GM18502 (cell line): ENCODE measurements at regions not wholly inside any gene's neighbourhood (a gene's known extent, or its start where the extent isn't known, plus 50 kb on each side); places are given as distances from the start of the nearest gene placed in this dataset.

Experiments used
- ATAC-seq: cut with Tn5 transposase; IDR thresholded peaks from one replicate; pipeline ENCODE4 v1.9.1; 2021; ENCODE audit warnings: mild to moderate bottlenecking; ENCODE audit not compliant: unreplicated experiment, poor library complexity

DNA sequence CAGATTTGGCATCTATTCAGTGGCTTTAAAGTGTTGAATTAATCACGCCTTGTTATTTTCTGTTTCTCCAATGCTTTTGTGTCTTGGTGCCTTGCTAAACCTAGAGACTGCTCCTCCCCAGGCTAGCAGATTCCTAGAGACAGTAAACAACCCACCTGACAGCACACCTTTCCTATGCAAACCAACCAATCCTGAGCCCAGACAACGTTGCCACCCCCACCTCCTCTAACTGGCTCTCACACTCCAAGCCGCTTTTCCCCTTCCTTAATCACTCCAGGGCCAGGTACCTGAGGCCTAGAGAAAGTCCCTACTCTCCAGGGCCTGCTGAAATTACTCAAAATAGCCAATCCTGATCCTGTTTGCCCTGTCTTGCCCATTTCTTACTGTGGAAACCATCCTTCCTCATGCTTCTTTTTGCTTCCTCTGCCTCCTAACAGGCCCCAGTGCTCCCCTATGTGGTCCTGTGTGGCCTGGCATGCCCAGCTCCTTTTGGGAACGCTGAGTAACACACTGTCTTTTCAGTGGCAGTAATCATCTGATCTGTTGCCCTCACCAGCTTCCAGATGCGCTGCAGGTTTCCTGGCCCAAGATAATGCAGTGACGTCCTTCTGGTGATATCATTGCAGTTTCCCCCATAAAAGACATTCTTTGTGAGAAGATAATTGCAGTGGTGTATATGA, 53.4 kb downstream of the GAS1 start:
- ATAC-seq, result no peak

DNA sequence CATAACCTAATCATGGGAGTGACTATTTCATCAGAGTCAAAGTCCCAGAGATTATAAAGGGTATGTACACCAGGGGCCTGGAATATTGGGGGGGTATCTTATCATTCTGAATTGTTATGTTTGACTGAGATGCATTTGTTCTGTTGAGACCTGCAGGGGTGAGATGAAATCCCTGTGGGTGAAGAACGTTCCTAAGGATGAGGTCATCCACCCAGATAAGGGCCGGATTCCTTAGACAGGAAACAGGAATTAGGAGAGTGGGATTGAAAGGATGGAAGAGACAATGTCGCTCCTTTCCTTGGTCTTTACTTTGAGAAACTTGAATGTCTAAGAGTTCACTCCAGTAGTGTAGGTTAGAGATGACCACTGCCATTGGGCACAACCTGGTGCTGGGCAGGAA, 54.7 kb downstream of the GAS1 start:
- ATAC-seq, result no peak

DNA sequence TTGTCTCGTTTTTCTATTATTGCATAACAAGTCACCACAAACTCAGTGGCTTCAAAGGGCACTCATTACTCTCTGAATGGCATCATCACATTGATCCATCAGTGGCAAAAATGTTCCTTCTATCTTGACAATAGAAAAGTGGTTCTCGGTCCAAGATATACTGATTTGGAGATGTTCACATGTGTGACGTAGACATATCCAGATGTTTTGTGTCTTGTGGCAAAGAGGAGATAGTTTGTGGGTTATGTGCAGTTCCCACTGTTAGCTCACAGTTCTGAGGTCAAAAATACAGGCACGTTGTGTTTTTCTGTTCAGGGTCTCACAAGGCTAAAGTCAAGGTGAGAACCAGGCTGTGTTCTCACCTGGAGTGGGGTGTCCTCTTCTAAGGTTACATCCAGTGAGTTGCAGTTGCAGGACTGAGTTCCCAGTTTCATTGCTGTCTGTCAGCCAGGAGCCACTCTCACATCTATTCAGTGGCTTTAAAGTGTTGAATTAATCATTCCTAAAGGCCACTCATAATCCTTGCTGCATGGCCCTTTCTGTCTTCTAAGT, 55.3 kb downstream of the GAS1 start:
- ATAC-seq, result no peak

DNA sequence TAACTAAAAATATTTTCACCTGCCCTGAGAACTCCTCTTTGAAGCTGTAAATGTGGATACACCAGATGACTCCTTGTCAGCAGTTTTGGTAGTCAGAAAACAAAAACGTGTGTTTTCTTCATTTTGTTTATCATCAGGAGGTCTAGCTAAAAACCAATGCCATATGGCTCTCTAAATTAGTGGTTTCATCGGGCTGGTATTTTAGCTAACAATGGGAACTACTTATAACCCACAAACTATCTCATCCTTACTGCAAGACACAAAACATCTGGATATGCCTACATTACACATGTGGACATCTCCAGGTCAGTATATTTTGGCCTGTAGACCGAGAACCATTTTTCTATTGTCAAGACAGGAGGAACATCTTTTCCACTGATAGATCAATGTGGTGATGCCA, 56.2 kb downstream of the GAS1 start:
- no peak for ATAC-seq

DNA sequence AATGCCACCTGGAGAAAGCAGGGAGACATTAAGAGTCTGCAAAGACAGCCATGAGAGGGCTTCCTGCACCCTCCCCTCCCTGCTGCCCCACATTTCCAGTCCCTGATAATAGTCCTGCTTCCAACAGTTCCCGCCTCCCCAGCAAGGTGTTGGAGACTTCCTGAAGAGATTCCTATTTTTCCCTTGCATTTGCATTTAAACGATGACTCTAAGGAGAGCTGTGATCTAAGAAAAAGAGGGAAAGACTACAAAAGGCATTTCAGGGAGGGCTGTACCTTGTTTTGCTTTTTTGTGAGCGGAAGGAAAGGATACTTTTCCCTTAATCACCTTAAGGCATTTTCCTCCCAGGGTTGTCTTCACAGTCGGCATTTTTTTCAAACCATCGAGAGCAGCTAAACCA, 62.1 kb downstream of the GAS1 start:
- ATAC-seq, result no peak

DNA sequence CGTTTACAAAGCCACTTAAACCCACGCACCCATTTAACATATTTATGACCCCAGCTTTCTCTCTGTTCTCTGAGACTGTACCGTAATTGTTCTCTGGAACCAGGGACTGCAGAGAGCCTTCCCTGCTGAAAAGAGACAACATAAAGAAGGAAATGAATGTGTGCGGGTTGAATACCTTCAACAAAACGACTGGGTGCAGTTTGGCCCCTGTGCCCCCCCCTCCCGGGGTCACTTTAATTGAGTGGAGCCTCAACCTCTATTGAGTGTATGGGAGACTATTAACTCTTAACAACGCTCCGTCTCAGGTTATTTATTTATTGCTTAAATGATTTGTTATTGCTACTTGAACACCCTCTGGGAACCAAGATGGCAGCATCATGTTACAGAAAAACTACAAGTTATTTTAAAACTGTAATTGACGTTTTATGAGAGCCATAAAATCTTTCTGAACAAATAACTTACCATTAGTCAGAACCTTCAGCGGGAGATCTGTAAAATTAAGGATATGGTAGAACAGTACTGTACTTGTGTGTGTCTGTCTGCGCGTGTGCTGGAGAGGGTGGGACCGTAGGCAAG, 70.6 kb downstream of the GAS1 start:
- no peak for ATAC-seq

DNA sequence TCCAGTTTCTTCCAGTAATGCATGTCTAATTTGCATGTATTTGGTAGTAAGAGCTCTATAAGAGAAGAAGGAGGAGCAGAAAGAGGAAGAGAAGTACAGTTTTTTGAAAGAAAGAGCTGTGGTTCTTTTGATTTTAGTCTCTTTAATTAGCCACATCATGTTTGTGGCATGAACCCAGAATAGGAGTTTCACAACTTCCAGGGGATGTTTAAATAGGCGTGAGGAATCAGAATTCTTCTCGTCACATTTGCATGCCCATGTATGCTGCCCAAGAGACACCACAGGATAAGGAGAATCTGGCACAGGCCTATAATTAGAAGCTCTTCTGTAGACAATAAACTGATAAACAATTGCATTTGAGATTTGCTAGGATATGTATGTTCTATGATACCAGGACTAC, 78.7 kb downstream of the GAS1 start:
- no peak for ATAC-seq

DNA sequence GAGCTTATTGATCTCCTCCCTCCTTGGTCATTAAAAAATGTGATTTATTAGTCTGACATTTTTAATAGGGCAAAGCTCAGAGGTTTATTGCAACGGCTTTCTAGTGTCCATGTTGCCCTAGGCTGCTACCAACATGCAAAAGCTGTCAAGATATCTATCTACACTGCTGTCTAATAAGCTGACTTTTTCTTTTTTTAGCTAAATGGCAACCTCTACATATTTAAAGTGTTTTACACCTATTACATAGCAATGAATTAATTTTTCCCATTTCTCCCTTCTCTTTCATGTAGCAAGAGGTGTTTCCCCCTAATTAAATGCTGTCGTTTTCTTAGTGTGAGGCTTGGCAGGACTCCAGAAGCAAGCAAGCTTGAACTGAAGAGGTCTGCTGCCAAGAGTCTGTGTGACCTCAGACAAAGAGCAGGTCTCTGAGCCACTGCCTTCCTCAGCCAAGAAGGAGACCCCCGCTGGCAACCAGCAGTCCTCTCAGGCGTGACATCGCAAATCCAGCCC, 79.4 kb downstream of the GAS1 start:
- ATAC-seq, result no peak

DNA sequence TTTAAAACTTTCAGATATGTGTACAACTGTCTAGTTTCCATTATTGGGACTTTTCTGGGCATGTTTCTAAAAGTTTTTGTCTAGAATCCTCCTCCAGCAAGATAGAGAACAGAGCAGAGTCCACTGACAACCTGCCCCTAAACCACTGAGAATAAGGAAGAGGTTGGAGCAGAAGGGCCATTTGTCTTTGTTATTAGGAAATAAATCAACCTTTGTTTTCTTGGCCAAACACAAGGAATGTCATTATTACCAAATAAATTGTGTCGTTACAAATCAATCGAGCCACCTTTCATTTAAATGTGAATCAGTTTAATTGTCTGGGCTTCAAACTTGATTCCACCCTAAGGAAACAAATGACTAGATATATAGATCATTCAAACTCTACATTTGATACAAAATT, 81.4 kb downstream of the GAS1 start:
- ATAC-seq, result no peak

DNA sequence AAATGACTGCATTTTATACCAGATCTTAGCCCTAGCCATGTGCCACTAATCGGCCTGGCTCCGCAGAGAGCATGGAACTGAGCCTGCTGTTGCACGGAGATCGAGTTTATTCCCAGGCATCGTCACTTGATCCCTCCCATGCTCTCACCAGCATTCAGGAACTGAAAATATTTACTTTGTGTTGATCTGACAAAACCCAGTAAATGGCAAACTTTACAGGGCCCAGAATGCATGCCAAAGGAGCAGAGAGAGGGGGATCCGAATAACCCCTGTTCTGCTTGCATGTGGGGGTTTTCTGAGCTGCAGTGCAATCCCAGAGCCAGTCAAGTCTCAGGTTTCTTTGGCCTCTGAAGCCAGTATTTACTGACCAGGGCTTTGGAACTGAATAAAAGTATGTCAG, 87.3 kb downstream of the GAS1 start:
- no peak for ATAC-seq

DNA sequence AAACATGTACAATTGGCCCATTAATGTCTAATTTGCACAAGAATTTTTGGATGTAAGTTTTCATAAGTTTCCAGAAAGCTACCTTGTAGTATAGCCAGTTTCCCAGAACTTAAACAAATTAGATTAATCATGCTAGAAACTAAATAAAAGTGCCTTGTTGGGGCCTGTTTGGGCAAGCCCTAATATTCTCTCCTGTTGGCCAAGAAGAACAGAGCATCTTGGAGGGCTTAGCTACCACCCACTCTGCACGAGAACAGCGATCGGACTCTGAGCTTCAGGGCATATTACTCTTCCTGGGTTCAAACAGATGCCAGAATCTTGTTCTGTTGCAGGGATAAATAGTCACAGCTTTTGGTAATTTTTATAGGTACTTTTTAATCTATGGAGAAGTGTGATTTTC, 88.2 kb downstream of the GAS1 start:
- ATAC-seq, result no peak

DNA sequence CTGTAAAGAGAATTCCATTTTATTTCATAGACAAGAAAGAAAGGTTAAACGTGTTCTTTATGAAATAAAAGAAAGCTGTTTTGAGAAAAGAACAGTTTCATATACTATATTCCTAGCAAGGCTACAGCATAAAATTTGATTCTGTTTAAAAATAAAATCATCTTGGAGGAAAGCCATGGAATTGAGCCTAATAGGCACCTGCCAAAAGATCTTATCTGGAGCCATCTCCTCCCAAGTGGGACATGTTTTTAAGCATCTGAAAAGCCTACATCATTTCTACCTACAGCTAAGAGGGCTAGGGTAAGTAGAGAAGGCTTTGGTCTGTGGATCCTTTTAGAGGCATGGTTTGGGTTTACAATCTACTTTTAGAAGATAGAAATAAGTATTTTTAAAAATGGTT, 89.3 kb downstream of the GAS1 start:
- ATAC-seq, result no peak

DNA sequence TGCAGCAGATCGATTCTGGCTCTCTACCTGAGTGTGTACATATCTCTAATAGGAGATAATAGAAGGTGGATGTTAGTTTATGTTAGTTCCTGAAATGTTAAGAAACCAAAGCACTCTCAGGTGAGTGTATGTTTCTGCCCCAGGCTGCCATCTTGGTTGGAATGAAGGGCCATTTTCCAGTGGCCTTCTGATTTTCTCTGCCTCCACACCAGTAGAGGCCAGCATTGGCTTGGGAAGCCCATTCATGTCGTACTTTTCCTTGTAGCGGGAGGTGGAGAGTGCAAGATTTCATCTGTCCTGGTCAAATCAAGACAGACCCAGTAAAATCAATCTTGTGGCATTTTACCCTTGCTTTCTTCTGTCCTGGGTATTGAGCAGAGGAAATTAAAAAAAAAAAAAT, 91.0 kb downstream of the GAS1 start:
- ATAC-seq, result no peak

DNA sequence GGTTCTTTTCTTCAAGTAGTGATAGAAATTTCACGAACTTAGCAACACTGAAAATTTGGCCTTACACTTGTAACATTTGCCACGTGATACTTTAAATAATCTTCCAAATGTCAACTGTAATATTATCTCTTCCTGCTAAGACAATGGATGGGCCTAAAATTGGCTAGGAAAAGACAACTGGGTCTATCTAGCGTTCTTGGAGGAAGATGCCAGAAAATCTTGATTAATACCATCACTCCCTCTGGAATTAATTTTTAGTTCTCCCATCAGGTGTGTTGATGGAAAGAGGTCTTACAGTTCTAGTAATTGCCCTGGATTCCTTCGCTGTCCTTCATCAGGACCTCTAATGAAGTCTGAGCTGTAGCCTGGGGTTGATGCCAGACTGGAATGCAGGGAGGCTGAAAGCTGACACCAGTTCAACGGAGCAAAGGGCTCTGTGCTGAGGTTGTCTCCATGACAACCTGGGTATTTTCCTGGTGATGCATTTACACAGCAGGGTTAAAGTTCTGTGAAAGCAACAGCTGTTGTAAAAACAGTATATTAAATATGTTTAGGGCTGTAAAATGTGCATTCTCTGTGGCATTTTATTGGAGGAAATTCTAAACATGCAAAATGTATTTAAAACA, 92.3 kb downstream of the GAS1 start:
- ATAC-seq, result no peak

DNA sequence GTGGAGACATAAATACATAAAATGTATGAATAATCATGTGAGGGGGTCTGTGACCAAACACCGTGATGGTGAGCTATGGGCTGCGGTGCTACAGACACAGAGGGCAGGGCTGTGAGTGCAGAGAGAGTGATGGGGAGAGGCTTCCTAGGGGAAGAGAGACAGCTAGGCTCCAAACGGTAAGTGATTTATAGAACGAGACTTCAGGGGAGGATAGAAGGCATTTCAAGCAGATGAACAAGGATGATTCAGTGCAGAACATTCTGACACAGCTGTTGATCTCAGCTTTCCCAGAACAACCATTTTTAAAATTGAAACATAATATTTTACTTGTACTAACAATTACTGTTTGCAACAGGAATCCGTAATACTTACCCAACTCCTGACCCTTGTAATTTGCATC, 100.7 kb downstream of the GAS1 start:
- ATAC-seq, result no peak

DNA sequence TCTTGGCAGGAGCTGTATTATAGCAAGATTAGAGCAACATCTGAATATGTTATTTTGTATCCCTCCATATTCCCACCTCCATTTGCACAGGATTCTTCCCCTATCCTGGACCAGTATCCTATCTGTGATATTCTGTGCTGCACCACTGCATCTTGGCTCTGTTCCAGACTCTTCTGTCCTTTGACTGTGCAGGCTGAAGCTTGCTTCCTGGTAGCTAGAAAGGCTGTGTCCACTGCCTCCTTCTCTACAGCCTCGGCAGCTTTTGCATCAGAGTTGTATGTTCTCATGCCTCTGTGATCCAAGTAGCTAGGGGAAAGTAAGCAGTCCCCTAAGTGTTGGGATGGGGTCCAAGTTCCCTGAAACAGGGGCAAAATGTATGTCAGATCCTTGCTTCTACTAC, 104.1 kb downstream of the GAS1 start:
- no peak for ATAC-seq

DNA sequence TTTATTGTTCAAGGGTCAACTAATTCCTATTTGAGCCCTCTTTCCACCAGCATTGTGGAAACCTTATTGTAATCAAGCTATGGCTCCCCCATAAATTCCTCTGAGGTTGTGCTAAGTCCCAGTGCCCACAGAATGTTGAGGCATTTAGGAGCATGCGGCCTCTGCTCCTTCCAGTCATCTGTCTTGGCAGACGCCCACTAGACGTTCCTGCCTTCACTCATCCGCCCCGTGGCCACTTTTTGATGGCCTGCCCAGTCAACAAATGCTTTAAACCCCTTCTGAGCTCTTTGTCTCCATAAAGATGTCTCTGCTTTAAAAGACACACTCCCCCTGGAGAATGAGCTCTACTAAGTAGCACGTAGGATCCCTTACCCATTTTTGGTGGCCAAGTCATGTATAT, 104.7 kb downstream of the GAS1 start:
- no peak for ATAC-seq

DNA sequence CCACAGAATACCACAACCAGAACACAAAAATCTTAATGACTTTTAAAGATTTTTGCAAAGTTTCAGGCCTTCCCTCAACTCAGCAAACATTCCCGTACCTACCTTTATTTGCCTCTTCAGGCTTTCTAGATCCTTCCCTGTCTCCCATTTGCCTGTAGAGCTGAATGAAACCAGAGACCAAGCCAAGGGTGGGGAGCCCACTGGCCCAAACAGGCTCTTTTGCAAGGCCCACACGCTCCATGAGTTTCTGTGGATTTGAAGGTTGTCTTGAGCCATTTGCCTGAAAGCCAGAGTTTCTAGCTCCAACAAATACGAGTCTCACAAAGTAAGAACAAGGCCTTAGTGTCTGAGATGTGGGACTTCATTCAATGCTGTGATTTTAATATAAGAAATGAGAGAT, 107.8 kb downstream of the GAS1 start:
- no peak for ATAC-seq

DNA sequence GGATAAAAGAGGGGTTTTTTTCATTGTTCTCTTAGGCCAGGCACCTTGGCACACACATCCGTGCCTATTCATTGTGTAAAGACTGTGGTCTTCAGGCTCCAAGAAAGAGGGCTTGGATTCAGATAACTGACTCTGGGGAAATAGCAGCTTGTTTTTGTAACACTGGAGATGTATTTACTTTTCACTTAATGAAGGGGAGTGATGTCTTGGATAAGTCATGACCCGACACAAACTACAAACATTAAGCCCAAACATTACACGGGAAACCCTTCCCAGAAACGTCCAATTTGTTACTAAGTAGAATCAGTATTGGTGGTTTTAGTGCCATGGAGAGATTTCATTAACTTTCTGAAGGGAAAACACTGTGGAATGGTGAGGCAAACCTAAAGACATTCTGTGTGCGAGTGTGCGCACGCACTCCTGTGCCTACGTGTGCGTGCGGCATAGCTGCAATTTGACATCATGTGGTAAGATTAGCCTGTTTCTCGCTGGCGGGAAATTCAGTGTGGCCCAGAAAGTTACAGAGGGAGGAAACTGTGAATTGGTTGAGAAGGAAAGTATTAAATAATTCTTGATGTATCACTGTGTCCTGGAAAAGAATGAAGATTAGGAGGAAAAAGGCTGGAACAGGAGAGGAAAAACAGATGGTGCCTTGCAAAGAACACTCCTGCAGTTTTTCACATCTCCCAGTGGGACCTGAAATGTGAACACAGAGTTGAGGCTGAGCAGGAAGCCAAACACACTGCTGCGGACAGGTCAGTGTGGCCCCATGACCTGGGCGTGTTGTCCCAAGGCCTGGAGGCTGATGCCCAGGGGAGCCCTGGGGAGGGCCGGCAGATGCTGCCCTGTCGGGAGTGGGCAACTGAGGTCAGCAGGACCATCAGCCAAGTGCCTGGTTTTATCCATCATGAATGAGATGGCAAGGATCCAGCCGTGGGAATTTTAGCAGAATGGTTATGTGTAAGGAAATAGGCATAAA, 108.5 kb downstream of the GAS1 start:
- no peak for ATAC-seq

DNA sequence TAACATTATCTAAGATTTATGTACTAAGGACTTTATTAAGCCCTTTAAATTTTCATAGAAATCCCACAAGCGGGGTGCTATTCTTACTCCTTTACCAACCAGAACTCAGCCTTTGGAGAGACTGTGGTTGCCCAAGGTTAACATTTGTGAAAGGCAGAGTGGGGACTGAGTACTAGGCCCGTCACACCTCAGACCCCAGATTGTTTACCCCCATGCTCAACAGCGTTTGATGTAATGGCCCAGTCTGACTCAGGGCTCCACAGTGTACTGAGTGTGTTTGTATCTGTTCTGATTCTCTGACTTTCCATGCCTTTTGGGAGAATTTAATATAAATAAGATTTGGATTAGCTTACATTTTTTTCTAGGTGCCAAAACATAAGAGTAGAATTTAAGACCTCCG, 110.0 kb downstream of the GAS1 start:
- ATAC-seq, result no peak

DNA sequence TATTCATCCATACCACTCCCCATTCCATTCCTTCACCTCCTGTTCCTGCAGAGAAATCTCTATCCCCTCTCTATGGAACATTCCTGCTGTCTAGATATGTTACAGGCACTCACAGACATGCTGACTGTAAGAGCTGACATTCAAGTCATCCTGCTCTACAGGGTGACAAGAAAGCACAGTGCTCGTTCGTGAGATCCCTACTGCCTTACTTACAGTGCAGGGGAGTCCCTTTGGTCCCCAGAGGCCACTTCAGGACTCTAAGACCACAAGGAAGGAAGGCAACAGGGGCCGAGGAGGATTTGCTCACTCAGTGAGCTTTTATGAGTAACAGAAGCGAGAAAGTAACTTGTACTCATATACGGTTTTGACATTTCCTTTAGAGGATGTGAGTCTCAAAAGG, 110.5 kb downstream of the GAS1 start:
- ATAC-seq, result peak; percentile 60
